ENCODE measurements at regions not wholly inside any gene's neighbourhood (a gene's known extent, or its start where the extent isn't known, plus 50 kb on each side); places are given as distances from the start of the nearest gene placed in this dataset.

- TF ChIP-seq MTA2 (IDR thresholded peaks at IDR 0.05; ENCODE audit: low read depth) (peak; percentile 82), BCLAF1 (IDR thresholded peaks at IDR 0.05; ENCODE audit: borderline replicate concordance in 1 of 2, control insufficient read depth in 1 of 2, low read depth in 2 of 2, low read length in 1 of 2) (no peak), CBX1 (IDR thresholded peaks at IDR 0.05; ENCODE audit: low read depth) (no peak), SFPQ (IDR thresholded peaks at IDR 0.05; ENCODE audit: low read depth, low read length) (no peak), RBFOX2 (IDR thresholded peaks at IDR 0.05; ENCODE audit: low read depth, low read length) (no peak), BRCA1 (IDR thresholded peaks at IDR 0.05) (no peak), BRCA1 (CRISPR knock-in tag; IDR thresholded peaks at IDR 0.05) (no peak), ZNF217 (CRISPR knock-in tag; IDR thresholded peaks at IDR 0.05) (no peak), NFIC (IDR thresholded peaks at IDR 0.05) (peak; percentile 68), TEAD1 (CRISPR knock-in tag; IDR thresholded peaks at IDR 0.05) (no peak), ZBTB33 (CRISPR knock-in tag; IDR thresholded peaks at IDR 0.05) (no peak), NFXL1 (CRISPR knock-in tag; IDR thresholded peaks at IDR 0.05) (no peak), ZBTB43 (CRISPR knock-in tag; IDR thresholded peaks at IDR 0.05) (no peak), DIDO1 (tag; IDR thresholded peaks at IDR 0.05; ENCODE audit: low read depth) (no peak), RBM39 (optimal IDR thresholded peaks at IDR 0.05; ENCODE audit: low read depth, low read length) (no peak), ATF7 (IDR thresholded peaks at IDR 0.05) (peak; percentile 24; the same call in 1 of the 2 replicates), ZSCAN29 (IDR thresholded peaks at IDR 0.05) (no peak), ZHX1 (conservative IDR thresholded peaks at IDR 0.05; ENCODE audit: low read length) (no peak)
Measured at GRCh38 chrX:125439194-125439849, 119.7 kb downstream of the TEX13C start (continued).
